Fibroblast of lung (primary cell): ENCODE measurements at regions not wholly inside any gene's neighbourhood (a gene's known extent, or its start where the extent isn't known, plus 50 kb on each side); places are given as distances from the start of the nearest gene placed in this dataset.

ENCODE experiments used
- DNase-seq, 2 donors: peaks; one replicate each; pipeline versions ENCODE4 v3.0.0 to v3.0.0-alpha.2; 2010; ENCODE audit warnings: low read depth in 2 of 2
- H2AFZ ChIP-seq: 2 replicates; pipeline ENCODE4 v1.5.1; 2012; ENCODE audit warnings: low read length, control low read depth, inconsistent platforms
- H3K27ac ChIP-seq: 2 replicates; pipeline ENCODE4 v1.5.1; 2011; ENCODE audit warnings: low read length, control low read depth; ENCODE audit not compliant: insufficient read depth
- H3K27me3 ChIP-seq: 2 replicates; pipeline ENCODE4 v1.5.1; 2011; ENCODE audit warnings: mild to moderate bottlenecking, low read length; ENCODE audit not compliant: control insufficient read depth, insufficient read depth
- H3K36me3 ChIP-seq: 2 replicates; pipeline ENCODE4 v1.5.1; 2011; ENCODE audit warnings: low read length; ENCODE audit not compliant: control insufficient read depth, insufficient read depth
- H3K4me1 ChIP-seq: 2 replicates; pipeline ENCODE4 v1.5.1; 2011; ENCODE audit warnings: low read length; ENCODE audit not compliant: control insufficient read depth, insufficient read depth; ENCODE audit errors: extremely low read depth
- H3K4me2 ChIP-seq: 2 replicates; pipeline ENCODE4 v1.5.1; 2011; ENCODE audit warnings: low read length, control low read depth; ENCODE audit not compliant: insufficient read depth; ENCODE audit errors: extremely low read depth
- H3K4me3 ChIP-seq, 4 experiments: fragments of 200-600 bp in 1 of 4; sonication (generic) in 1 of 4; replicated peaks in 1 of 4; 2 replicates each; pipeline ENCODE4 v1.5.1; 2011 to 2016; ENCODE audit warnings: low read length in 4 of 4, low read depth in 3 of 4, mild to moderate bottlenecking in 3 of 4, control low read depth in 2 of 4, inconsistent platforms in 1 of 4, mixed read lengths in 1 of 4; ENCODE audit not compliant: insufficient read depth in 1 of 4; ENCODE audit errors: control extremely low read depth in 1 of 4
- H3K79me2 ChIP-seq: 2 replicates; pipeline ENCODE4 v1.5.1; 2012; ENCODE audit warnings: mild to moderate bottlenecking, low read length, inconsistent platforms; ENCODE audit not compliant: control insufficient read depth, insufficient read depth
- H3K9ac ChIP-seq: 2 replicates; pipeline ENCODE4 v1.5.1; 2011; ENCODE audit warnings: mild to moderate bottlenecking, low read length, control low read depth; ENCODE audit not compliant: insufficient read depth
- H3K9me3 ChIP-seq: 2 replicates; pipeline ENCODE4 v1.5.1; 2012; ENCODE audit warnings: low read depth, low read length; ENCODE audit not compliant: control insufficient read depth, insufficient read depth
- H4K20me1 ChIP-seq: 2 replicates; pipeline ENCODE4 v1.5.1; 2011; ENCODE audit warnings: low read length; ENCODE audit not compliant: control insufficient read depth, insufficient read depth; ENCODE audit errors: extremely low read depth
- CTCF ChIP-seq, 2 donors: IDR thresholded peaks in 1 of 2; conservative IDR thresholded peaks in 1 of 2; 1 replicate in 1 of 2; 2 replicates in 1 of 2; pipeline ENCODE4 v1.5.1; 2011 to 2012; ENCODE audit warnings: low read length in 2 of 2, control low read depth in 1 of 2, inconsistent platforms in 1 of 2, low read depth in 1 of 2, mild to moderate bottlenecking in 1 of 2
- EZH2 ChIP-seq: IDR thresholded peaks from 2 replicates; pipeline ENCODE4 v1.5.1; 2012; ENCODE audit warnings: low read length, control low read depth, mild to moderate bottlenecking; ENCODE audit errors: missing control alignments

- no peaks in the 10 kb centered on the region for H3K79me2 ChIP-seq
- no peak overlapping the region for H3K4me3 ChIP-seq
- H3K36me3 ChIP-seq, result no peaks in the 10 kb centered on the region
- H3K9ac ChIP-seq, result no peak overlapping the region
- no peak overlapping the region for H3K4me2 ChIP-seq
- H3K27ac ChIP-seq, result no peak overlapping the region
- H3K27me3 ChIP-seq, result no peaks in the 10 kb centered on the region
- no peaks in the 10 kb centered on the region for H3K9me3 ChIP-seq
- H4K20me1 ChIP-seq, result no peaks in the 10 kb centered on the region
- no peak overlapping the region for H2AFZ ChIP-seq
- H3K4me1 ChIP-seq, result no peaks in the 10 kb centered on the region
- DNase-seq, result no peak
- TF ChIP-seq CTCF (conservative IDR thresholded peaks at IDR 0.05 in 1 of 2, IDR thresholded peaks at IDR 0.05 in 1 of 2; ENCODE audit: low read depth in 1 of 2, low read length in 2 of 2), result no peak
- TF ChIP-seq EZH2, result no peak
Observed at GRCh38 chr9:21634951-21635350, 152.8 kb upstream of the IFNE start.

- no peaks in the 10 kb centered on the region for H3K27me3 ChIP-seq
- H3K36me3 ChIP-seq, result no peaks in the 10 kb centered on the region
- H3K27ac ChIP-seq, result no peak overlapping the region
- no peak for DNase-seq
- H3K4me3 ChIP-seq, result no peak overlapping the region
- H2AFZ ChIP-seq, result no peak overlapping the region
- TF ChIP-seq EZH2 (no peak), CTCF (conservative IDR thresholded peaks at IDR 0.05 in 1 of 2, IDR thresholded peaks at IDR 0.05 in 1 of 2; ENCODE audit: low read depth in 1 of 2, low read length in 2 of 2) (no peak)
- no peaks in the 10 kb centered on the region for H3K79me2 ChIP-seq
- no peaks in the 10 kb centered on the region for H3K9me3 ChIP-seq
- no peak overlapping the region for H3K9ac ChIP-seq
- H3K4me2 ChIP-seq, result no peak overlapping the region
- no peaks in the 10 kb centered on the region for H3K4me1 ChIP-seq
- H4K20me1 ChIP-seq, result no peaks in the 10 kb centered on the region
Observed at GRCh38 chr9:21638104-21638503, 156.0 kb upstream of the IFNE start.

GRCh38 chr9:21653091-21653490 lies 149.3 kb upstream of the MTAP start:
- Histone ChIP-seq H3K27me3 (no peaks in the 10 kb centered on the region), H2AFZ (no peak overlapping the region), H3K79me2 (no peaks in the 10 kb centered on the region), H3K4me2 (no peak overlapping the region), H3K27ac (no peak overlapping the region), H3K9ac (no peak overlapping the region), H3K4me3 (no peak overlapping the region), H3K4me1 (peaks cover 2% of the 10 kb centered on the region), H3K36me3 (no peaks in the 10 kb centered on the region), H3K9me3 (no peaks in the 10 kb centered on the region), H4K20me1 (no peaks in the 10 kb centered on the region)
- TF ChIP-seq CTCF (conservative IDR thresholded peaks at IDR 0.05 in 1 of 2, IDR thresholded peaks at IDR 0.05 in 1 of 2; ENCODE audit: low read depth in 1 of 2, low read length in 2 of 2) (no peak), EZH2 (no peak)
- DNase-seq, result peak in 1 of 2 donors; percentile 90
